BJ (cell line): ENCODE measurements at regions not wholly inside any gene's neighbourhood (a gene's known extent, or its start where the extent isn't known, plus 50 kb on each side); places are given as distances from the start of the nearest gene placed in this dataset.

ENCODE experiments used
- CTCF ChIA-PET: fragments of 350-600 bp; formaldehyde crosslinking; extraction: SDS; loops from one replicate; lab custom pipeline; 2021; ENCODE audit warnings: antibody characterized with exemption, inconsistent platforms; lab: Yijun Ruan, JAX
- POLR2A ChIA-PET: fragments of 300-600 bp; sonication (Branson Sonifier 250); formaldehyde crosslinking; extraction: SDS; loops from one replicate; lab custom pipeline; 2021; ENCODE audit warnings: antibody characterized with exemption; lab: Charles Lee
- DNase-seq: peaks from one replicate; pipeline ENCODE4 v3.0.0-alpha.2; 2011; ENCODE audit warnings: low read depth
- H3K27me3 ChIP-seq: 2 replicates; pipeline ENCODE4 v1.6.0; 2011; ENCODE audit warnings: low read length; ENCODE audit not compliant: control insufficient read depth, insufficient read depth
- H3K36me3 ChIP-seq: 2 replicates; pipeline ENCODE4 v1.5.1; 2011; ENCODE audit warnings: low read length; ENCODE audit not compliant: control insufficient read depth, insufficient read depth
- H3K4me3 ChIP-seq: 2 replicates; pipeline ENCODE4 v1.5.1; 2011; ENCODE audit warnings: low read depth, mild to moderate bottlenecking, control low read depth, low read length
- CTCF ChIP-seq: IDR thresholded peaks from 2 replicates; pipeline ENCODE4 v1.5.1; 2011; ENCODE audit warnings: low read depth, mild to moderate bottlenecking, control low read depth, inconsistent platforms, low read length, moderate library complexity; ENCODE audit not compliant: insufficient read depth

- no peak for DNase-seq
- Histone ChIP-seq H3K27me3 (no peaks in the 10 kb centered on the region), H3K36me3 (no peaks in the 10 kb centered on the region), H3K4me3 (no peak overlapping the region)
- CTCF ChIA-PET = no interaction called here
- POLR2A ChIA-PET = no interaction called here
- no peak for TF ChIP-seq CTCF
These were observed 298.8 kb upstream of the LYPLAL1 start for GRCh38 chr1:218874801-218875400.

GRCh38 chr1:218878369-218878768 is 295.3 kb upstream of the LYPLAL1 start:
- ChIA-PET POLR2A (no interaction called here), CTCF (interaction anchor here (0.6 kb wide), 1 partner anchor 267 kb away, joined by 3 read pairs; no protein-coding TSS in a partner anchor)
- TF ChIP-seq CTCF = no peak
- no peaks in the 10 kb centered on the region for H3K36me3 ChIP-seq
- no peak overlapping the region for H3K4me3 ChIP-seq
- H3K27me3 ChIP-seq = no peaks in the 10 kb centered on the region
- no peak for DNase-seq

- Histone ChIP-seq H3K4me3 (no peak overlapping the region), H3K27me3 (no peaks in the 10 kb centered on the region), H3K36me3 (no peaks in the 10 kb centered on the region)
- ChIA-PET POLR2A (no interaction called here), CTCF (no interaction called here)
- no peak for DNase-seq
- TF ChIP-seq CTCF = no peak
These were observed 293.1 kb upstream of the LYPLAL1 start for GRCh38 chr1:218880484-218881060.

- Histone ChIP-seq H3K27me3 (no peaks in the 10 kb centered on the region), H3K36me3 (no peaks in the 10 kb centered on the region), H3K4me3 (no peak overlapping the region)
- POLR2A ChIA-PET = no interaction called here
- no peak for DNase-seq
- TF ChIP-seq CTCF = no peak
- CTCF ChIA-PET = no interaction called here
These were observed 291.2 kb upstream of the LYPLAL1 start for GRCh38 chr1:218882454-218882853.

GRCh38 chr1:218886101-218886871 is 287.4 kb upstream of the LYPLAL1 start:
- TF ChIP-seq CTCF = no peak
- Histone ChIP-seq H3K36me3 (no peaks in the 10 kb centered on the region), H3K4me3 (no peak overlapping the region), H3K27me3 (no peaks in the 10 kb centered on the region)
- ChIA-PET POLR2A (interaction anchor here (0.7 kb wide), 1 partner anchor 43 kb away, joined by 4 read pairs; no protein-coding TSS in a partner anchor), CTCF (no interaction called here)
- DNase-seq = no peak
